Neuron (in vitro differentiated cells): ENCODE measurements at regions not wholly inside any gene's neighbourhood (a gene's known extent, or its start where the extent isn't known, plus 50 kb on each side); places are given as distances from the start of the nearest gene placed in this dataset.

Source experiments
- H2AFZ ChIP-seq: one replicate; pipeline ENCODE4 v1.6.1; 2013; ENCODE audit warnings: low read depth, mild to moderate bottlenecking, inconsistent platforms, low read length, moderate library complexity
- H3K27me3 ChIP-seq: one replicate; pipeline ENCODE4 v1.6.1; 2013; ENCODE audit warnings: low read length; ENCODE audit not compliant: insufficient read depth
- H3K36me3 ChIP-seq: one replicate; pipeline ENCODE4 v1.6.1; 2013; ENCODE audit warnings: low read length; ENCODE audit not compliant: insufficient read depth
- H3K4me1 ChIP-seq: one replicate; pipeline ENCODE4 v1.6.1; 2013; ENCODE audit warnings: low read length; ENCODE audit not compliant: insufficient read depth
- H3K4me3 ChIP-seq: 2 replicates; pipeline ENCODE4 v1.5.1; 2013; ENCODE audit warnings: mild to moderate bottlenecking, low read length, moderate library complexity
- H3K9me3 ChIP-seq: one replicate; pipeline ENCODE4 v1.6.1; 2013; ENCODE audit warnings: low read length

DNA sequence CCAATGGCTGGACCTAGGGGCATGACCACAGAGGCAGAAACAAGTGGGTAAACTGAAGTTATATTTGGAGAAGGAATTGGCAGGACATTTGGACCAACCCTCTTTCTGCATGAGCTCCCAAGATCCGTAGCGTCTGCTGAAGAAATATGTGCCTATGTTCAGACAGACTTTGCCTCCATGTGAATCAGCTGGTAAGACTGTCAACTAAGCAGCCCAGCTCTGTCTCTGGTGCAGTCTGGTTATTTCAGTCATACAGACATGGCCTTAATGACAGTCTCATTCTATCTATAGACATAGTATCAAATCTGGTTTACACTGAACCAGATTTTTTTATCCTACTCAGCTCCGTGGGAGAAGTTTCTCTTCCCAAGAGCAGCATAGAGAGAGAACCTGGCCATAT is 63.1 kb upstream of the PBX1 start:
- no peaks in the 10 kb centered on the region for H3K27me3 ChIP-seq
- no peak overlapping the region for H3K4me3 ChIP-seq
- H3K36me3 ChIP-seq: no peaks in the 10 kb centered on the region
- no peaks in the 10 kb centered on the region for H3K9me3 ChIP-seq
- no peaks in the 10 kb centered on the region for H3K4me1 ChIP-seq
- H2AFZ ChIP-seq: no peak overlapping the region

DNA sequence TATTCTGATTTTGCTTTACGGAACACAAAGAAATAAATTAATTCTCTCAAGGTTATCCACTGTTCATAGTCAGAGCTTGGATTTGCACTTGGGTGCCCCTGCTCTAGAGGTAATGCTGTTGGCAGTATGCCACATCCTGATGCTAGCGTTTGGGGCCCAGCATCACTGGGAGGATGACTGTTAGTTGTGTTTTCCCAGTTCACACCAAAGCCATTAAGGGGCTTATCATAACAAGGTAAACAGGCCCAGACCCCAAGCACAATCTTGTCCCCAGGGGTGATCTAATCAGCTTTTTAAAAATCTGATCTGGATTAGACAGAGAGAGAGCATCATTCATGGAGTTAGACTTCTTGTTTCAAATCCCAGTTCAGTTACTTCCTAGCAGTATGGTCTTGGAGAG is 60.2 kb upstream of the PBX1 start:
- Histone ChIP-seq H3K27me3 (no peaks in the 10 kb centered on the region), H2AFZ (no peak overlapping the region), H3K9me3 (no peaks in the 10 kb centered on the region), H3K36me3 (no peaks in the 10 kb centered on the region), H3K4me1 (no peaks in the 10 kb centered on the region), H3K4me3 (no peak overlapping the region)

DNA sequence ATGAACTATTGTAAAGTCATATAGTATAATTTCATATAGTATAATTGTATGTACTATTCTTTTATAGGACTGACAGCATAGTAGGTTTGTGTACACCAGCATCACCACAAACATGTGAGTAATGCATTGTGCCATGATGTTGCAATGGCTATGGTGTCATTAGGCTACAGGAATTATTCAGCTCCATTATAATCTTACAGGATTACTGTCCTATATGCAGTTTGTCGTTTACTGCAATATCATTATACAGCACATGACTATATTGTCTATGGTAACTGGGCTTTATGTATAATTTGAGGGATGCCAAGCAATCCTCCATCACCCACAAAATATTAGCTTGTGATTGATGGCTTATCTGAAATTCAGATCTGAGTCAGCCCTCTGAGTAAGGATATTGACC is 54.2 kb upstream of the PBX1 start:
- no peaks in the 10 kb centered on the region for H3K4me1 ChIP-seq
- no peak overlapping the region for H3K4me3 ChIP-seq
- no peaks in the 10 kb centered on the region for H3K27me3 ChIP-seq
- H3K9me3 ChIP-seq: no peaks in the 10 kb centered on the region
- no peaks in the 10 kb centered on the region for H3K36me3 ChIP-seq
- H2AFZ ChIP-seq: no peak overlapping the region
